Omental fat pad (tissue), 3 donors: ENCODE measurements at regions not wholly inside any gene's neighbourhood (a gene's known extent, or its start where the extent isn't known, plus 50 kb on each side); places are given as distances from the start of the nearest gene placed in this dataset.
A peak's percentile ranks its signal among the peaks of the same experiment; 100 is the strongest.

Experiments
- ATAC-seq: fragments of 150-250 bp; one replicate; pipeline ENCODE4 v1.9.1; 2016; ENCODE audit warnings: mild to moderate bottlenecking, moderate library complexity; ENCODE audit not compliant: low FRiP score
- DNase-seq: peaks from one replicate; pipeline ENCODE4 v3.0.0-alpha.2; 2019; ENCODE audit warnings: low spot score
- TF ChIP-seq, protein P1 (sequence below), 3 donors: fragments of 450-650 bp; IDR thresholded peaks; one replicate each; pipeline ENCODE4 v1.5.1; 2016 to 2017; ENCODE audit warnings: antibody characterized with exemption in 3 of 3, mild to moderate bottlenecking in 3 of 3, moderate library complexity in 2 of 3

DNA sequence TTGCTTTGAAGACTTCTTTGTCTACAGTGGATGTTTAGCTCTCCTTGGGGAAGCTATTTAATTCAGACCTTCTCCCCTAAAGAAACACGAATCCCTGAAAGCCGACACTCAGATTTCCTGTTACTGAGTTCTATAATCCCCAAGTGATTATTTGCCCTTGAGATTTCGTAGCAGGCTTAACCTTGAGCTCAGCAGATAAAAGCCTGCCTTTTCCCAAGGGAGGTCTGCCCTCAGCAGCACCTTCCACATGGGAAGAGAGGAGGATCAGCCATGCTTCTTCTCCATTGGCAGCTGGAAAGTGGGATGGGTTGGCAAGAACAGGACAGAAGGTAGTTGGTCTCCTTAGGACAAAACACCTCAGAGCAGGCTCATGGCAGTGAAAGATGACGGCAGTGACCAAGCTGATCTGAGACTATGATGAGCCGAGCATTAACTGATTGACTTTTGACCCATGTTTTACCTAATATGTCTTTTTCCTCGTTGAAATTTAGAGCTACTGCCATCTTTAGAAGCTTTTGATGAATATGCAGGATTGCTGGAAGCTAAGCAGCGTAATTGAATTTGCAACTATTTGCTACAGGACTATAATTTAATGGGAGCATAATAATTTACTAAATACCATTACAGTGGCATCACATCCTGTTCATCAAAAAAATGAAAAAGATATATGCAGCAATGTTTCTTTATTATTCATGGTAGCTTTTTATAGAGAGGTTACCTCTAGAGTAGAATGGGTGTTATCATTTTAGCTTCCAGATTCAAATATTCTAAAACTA is 511.1 kb upstream of the ID2 start:
- ATAC-seq = no peak
- no peak for DNase-seq
- TF ChIP-seq, protein P1, sequence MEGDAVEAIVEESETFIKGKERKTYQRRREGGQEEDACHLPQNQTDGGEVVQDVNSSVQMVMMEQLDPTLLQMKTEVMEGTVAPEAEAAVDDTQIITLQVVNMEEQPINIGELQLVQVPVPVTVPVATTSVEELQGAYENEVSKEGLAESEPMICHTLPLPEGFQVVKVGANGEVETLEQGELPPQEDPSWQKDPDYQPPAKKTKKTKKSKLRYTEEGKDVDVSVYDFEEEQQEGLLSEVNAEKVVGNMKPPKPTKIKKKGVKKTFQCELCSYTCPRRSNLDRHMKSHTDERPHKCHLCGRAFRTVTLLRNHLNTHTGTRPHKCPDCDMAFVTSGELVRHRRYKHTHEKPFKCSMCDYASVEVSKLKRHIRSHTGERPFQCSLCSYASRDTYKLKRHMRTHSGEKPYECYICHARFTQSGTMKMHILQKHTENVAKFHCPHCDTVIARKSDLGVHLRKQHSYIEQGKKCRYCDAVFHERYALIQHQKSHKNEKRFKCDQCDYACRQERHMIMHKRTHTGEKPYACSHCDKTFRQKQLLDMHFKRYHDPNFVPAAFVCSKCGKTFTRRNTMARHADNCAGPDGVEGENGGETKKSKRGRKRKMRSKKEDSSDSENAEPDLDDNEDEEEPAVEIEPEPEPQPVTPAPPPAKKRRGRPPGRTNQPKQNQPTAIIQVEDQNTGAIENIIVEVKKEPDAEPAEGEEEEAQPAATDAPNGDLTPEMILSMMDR (IDR thresholded peaks at IDR 0.05) = no peak

DNA sequence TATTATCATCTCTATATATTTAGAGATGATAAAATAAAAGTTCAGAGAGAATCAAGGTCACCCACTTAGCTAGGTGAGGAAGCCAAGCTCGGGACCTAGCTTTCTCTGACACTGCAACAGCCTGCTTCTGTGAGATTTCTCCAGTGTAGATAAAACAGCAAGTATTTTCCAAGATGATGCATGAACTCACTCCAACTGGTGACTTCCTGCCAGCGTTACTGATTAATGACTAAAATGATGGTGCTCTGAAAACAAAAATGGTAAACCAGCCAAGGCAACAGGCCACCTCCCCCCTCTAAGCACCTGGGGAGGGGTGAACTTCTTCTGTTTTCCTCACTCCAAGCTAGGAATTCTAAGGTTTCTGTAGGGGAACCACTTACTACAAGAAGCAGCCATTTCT is 510.2 kb upstream of the ID2 start:
- ATAC-seq = no peak
- TF ChIP-seq, protein P1 (IDR thresholded peaks at IDR 0.05) = no peak
- no peak for DNase-seq

DNA sequence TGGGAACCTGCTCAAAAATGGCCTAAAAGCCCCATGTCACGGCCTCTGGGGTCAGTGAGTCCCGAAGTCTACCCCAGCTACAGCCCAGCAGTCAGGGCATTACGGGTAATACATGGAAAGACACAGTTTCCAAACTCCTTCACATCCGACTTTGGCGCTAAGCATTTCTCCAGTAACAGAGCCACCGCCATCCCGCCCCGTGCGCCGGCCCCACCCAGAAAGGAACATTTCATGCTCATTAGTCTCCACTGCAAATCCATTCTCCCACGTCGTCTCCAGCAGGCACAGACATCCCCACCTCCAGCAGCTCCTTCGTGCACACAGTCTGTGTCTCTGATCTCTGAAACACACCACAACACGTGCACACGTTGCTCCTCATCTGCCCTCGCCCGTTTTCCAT is 509.2 kb upstream of the ID2 start:
- no peak for DNase-seq
- TF ChIP-seq, protein P1 (IDR thresholded peaks at IDR 0.05) = no peak
- no peak for ATAC-seq

DNA sequence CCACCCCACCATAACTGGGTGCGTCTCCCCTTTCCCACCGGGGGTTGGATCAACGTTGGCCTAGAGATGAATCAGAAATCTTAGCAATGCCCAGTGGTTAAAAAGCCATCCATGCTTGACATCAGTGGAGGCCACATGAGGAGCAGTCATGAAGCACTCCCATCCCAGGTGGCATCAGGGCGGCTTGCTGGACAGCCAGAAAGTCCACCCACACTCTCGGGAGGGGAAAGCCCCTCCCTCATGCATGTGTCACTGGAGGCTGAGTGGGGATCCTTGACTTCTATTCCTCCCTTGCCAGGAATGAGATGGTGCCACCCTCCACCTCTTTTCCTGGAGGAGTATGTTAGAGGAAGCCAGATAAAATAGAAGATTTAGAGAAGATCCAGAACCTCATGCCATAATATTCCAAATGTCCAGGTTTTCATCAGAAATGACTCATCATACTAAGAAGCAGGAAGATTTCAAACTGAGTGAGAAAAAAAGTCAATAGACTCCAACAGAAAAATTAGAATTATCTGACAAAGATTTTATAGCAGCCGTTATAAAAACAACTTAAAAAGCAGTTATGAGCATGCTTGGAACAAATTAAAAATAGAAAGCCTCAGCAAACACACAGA is 507.1 kb upstream of the ID2 start:
- TF ChIP-seq, protein P1 (IDR thresholded peaks at IDR 0.05) = no peak
- ATAC-seq = peak; percentile 86
- DNase-seq = no peak

DNA sequence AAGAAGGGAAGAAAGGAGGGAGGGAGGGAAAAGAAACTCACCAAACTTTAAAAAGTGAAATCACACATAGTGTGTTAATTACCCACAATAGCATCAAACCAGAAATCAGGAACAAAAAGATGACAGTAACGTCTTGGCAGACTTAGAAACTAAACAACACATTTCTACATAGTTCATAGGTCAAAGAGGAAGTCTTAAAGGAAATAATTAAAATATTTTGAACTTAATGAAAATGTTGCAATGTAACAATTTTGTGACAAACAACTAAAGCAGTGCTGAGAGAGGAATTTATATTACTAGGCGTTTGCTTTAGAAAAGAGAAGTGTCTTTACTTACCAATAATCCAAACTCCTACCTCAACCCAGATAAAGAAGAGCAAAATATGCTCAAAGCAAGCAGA is 505.0 kb upstream of the ID2 start:
- no peak for ATAC-seq
- no peak for DNase-seq
- TF ChIP-seq, protein P1 (IDR thresholded peaks at IDR 0.05) = no peak

- DNase-seq (no peak), ATAC-seq (no peak)
- TF ChIP-seq, protein P1 (IDR thresholded peaks at IDR 0.05) = no peak
These were observed 504.3 kb upstream of the ID2 start for GRCh38 chr2:8177566-8177965.

DNA sequence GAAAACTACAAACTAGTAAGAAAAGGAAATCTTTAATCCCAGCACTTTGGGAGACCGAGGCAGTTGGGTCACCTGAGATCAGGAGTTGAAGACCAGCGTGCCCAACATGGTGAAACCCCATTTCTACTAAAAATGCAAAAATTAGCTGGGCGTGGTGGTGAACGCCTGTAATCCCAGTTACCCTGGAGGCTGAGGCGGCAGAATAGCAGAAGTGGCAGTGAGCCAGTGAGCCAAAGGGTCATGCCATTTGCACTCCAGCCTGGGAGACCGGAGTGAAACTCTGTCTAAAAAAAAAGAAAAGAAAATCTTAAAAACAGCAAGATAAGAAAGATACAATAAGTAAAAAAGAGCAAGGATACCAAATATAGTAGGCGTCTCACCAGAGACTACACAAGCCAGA is 502.9 kb upstream of the ID2 start:
- TF ChIP-seq, protein P1 (IDR thresholded peaks at IDR 0.05) = no peak
- ATAC-seq (no peak), DNase-seq (no peak)
